Panc1 (cell line): ENCODE measurements at regions not wholly inside any gene's neighbourhood (a gene's known extent, or its start where the extent isn't known, plus 50 kb on each side); places are given as distances from the start of the nearest gene placed in this dataset.
A peak's percentile ranks its signal among the peaks of the same experiment; 100 is the strongest.
"Not testable (repeated sequence)": the region's sequence is repeated elsewhere in the genome, so short reads cannot be mapped to it uniquely, and the experiment has no call there.

Source experiments
- ATAC-seq: fragments of 200-7000 bp; cut with Tn5 transposase; 2 replicates; pipeline ENCODE4 v1.9.1; 2020; ENCODE audit warnings: mild to moderate bottlenecking, moderate library complexity
- BruUV-seq: library from RNA; stranded (reverse); fragments of 400-500 nt; replicated peaks from 2 replicates; lab custom pipeline; 2021; lab: Mats Ljungman, UMichigan
- CTCF ChIA-PET: fragments of 300-600 bp; sonication (Branson Sonifier 250); formaldehyde crosslinking; loops from one replicate; lab custom pipeline; 2022; ENCODE audit warnings: antibody characterized with exemption; lab: Charles Lee
- POLR2A ChIA-PET: fragments of 300-600 bp; sonication (Branson Sonifier 250); formaldehyde crosslinking; loops from one replicate; lab custom pipeline; 2022; ENCODE audit warnings: antibody characterized with exemption; lab: Charles Lee
- DNase-seq: peaks from one replicate; pipeline ENCODE4 v3.0.0-alpha.2; 2010; ENCODE audit warnings: low read depth, low spot score
- H3K27ac ChIP-seq: 2 replicates; pipeline ENCODE4 v1.5.1; 2011; ENCODE audit warnings: mild to moderate bottlenecking, low read length, inconsistent platforms
- H3K27me3 ChIP-seq: fragments of 200-500 bp; sonication (Bioruptor generic); 2 replicates; pipeline ENCODE4 v1.6.0; 2014; ENCODE audit warnings: low read length, inconsistent platforms; ENCODE audit not compliant: control insufficient read depth, insufficient read depth
- H3K36me3 ChIP-seq: fragments of 200-500 bp; sonication (Bioruptor generic); 2 replicates; pipeline ENCODE4 v1.5.1; 2014; ENCODE audit warnings: inconsistent platforms, mild to moderate bottlenecking, low read length, moderate library complexity; ENCODE audit not compliant: control insufficient read depth, insufficient read depth
- H3K4me1 ChIP-seq: 2 replicates; pipeline ENCODE4 v1.5.1; 2011; ENCODE audit warnings: inconsistent platforms, mild to moderate bottlenecking, low read length, moderate library complexity; ENCODE audit not compliant: control insufficient read depth, insufficient read depth
- H3K4me3 ChIP-seq, 2 experiments: 2 replicates each; pipeline ENCODE4 v1.5.1; 2011 to 2012; ENCODE audit warnings: low read depth in 2 of 2, low read length in 2 of 2, mild to moderate bottlenecking in 2 of 2, inconsistent platforms in 1 of 2, moderate library complexity in 1 of 2
- H3K9me3 ChIP-seq: fragments of 200-500 bp; sonication (Bioruptor generic); 2 replicates; pipeline ENCODE4 v1.5.1; 2014; ENCODE audit warnings: low read depth, mild to moderate bottlenecking, inconsistent platforms, low read length, moderate library complexity; ENCODE audit not compliant: control insufficient read depth, insufficient read depth
- CTCF ChIP-seq: fragments of 450-650 bp; IDR thresholded peaks from 2 replicates; pipeline ENCODE4 v1.5.1; 2017; ENCODE audit warnings: mild to moderate bottlenecking
- POLR2AphosphoS5 ChIP-seq: IDR thresholded peaks from 2 replicates; pipeline ENCODE4 v1.6.1; 2012; ENCODE audit warnings: mild to moderate bottlenecking, low read depth, low read length, moderate library complexity
- REST ChIP-seq, 2 experiments: IDR thresholded peaks; 2 replicates each; pipeline ENCODE4 v1.6.1; 2011 to 2012; ENCODE audit warnings: low read depth in 2 of 2, control low read depth in 1 of 2, low read length in 1 of 2, mild to moderate bottlenecking in 1 of 2, moderate library complexity in 1 of 2; ENCODE audit not compliant: insufficient read depth in 1 of 2
- SIN3A ChIP-seq: IDR thresholded peaks from 2 replicates; pipeline ENCODE4 v1.6.1; 2012; ENCODE audit warnings: low read depth, mild to moderate bottlenecking, low read length, moderate library complexity, borderline replicate concordance; ENCODE audit not compliant: insufficient read depth
- TCF7L2 ChIP-seq: IDR thresholded peaks from 2 replicates; pipeline ENCODE4 v1.6.1; 2011; ENCODE audit warnings: mild to moderate bottlenecking, low read depth, low read length, inconsistent platforms
- in situ Hi-C: cut with HindIII; loops from 2 replicates; pipeline ENCODE4 v1.10.0; 2016; ENCODE audit warnings: low sequenced_read_pairs, low pct_unique_long_range_greater_than_20kb
- intact Hi-C: fragments of 100-400 bp; cut with micrococcal nuclease; formaldehyde crosslinking; loops from one replicate; pipeline ENCODE4 v1.10.0; 2022; ENCODE audit not compliant: unreplicated experiment

- H3K36me3 ChIP-seq, result no peaks in the 10 kb centered on the region
- POLR2A ChIA-PET, result no interaction called here
- TF ChIP-seq POLR2AphosphoS5, result no peak
- TF ChIP-seq TCF7L2, result no peak
- TF ChIP-seq CTCF, result no peak
- no peak for TF ChIP-seq SIN3A
- no peak for TF ChIP-seq REST (IDR thresholded peaks at IDR 0.05; ENCODE audit: insufficient read depth in 1 of 2, low read depth in 2 of 2, low read length in 1 of 2)
- H3K4me3 ChIP-seq, result no peak overlapping the region
- BruUV-seq, result no TSS peak
- intact Hi-C loops, result no loop called here
- H3K9me3 ChIP-seq, result no peaks in the 10 kb centered on the region
- no peaks in the 10 kb centered on the region for H3K4me1 ChIP-seq
- no peak for ATAC-seq
- DNase-seq, result no peak
- CTCF ChIA-PET, result no interaction called here
- H3K27me3 ChIP-seq, result no peaks in the 10 kb centered on the region
- in situ Hi-C loops, result no loop called here
- no peak overlapping the region for H3K27ac ChIP-seq
Measured at GRCh38 chr6:67935976-67936477, 699.1 kb upstream of the ADGRB3 start.

GRCh38 chr6:67933278-67933677, 701.8 kb upstream of the ADGRB3 start:
- no peak for TF ChIP-seq TCF7L2
- no peak for TF ChIP-seq POLR2AphosphoS5
- TF ChIP-seq SIN3A, result no peak
- TF ChIP-seq CTCF, result peak; percentile 36
- TF ChIP-seq REST (IDR thresholded peaks at IDR 0.05; ENCODE audit: insufficient read depth in 1 of 2, low read depth in 2 of 2, low read length in 1 of 2), result no peak

GRCh38 chr6:67922588-67922987, 712.5 kb upstream of the ADGRB3 start:
- H3K4me1 ChIP-seq, H3K4me3 ChIP-seq, H3K9me3 ChIP-seq, in situ Hi-C loops, H3K36me3 ChIP-seq, intact Hi-C loops, BruUV-seq, DNase-seq, H3K27ac ChIP-seq, CTCF ChIA-PET, ATAC-seq, POLR2A ChIA-PET, H3K27me3 ChIP-seq: not testable (repeated sequence)

More at GRCh38 chr6:67933278-67933677, 701.8 kb upstream of the ADGRB3 start:
- intact Hi-C loops (no loop called here), in situ Hi-C loops (no loop called here)
- no peak for ATAC-seq
- no peaks in the 10 kb centered on the region for H3K36me3 ChIP-seq
- no peak overlapping the region for H3K27ac ChIP-seq
- H3K4me1 ChIP-seq, result no peaks in the 10 kb centered on the region
- H3K27me3 ChIP-seq, result no peaks in the 10 kb centered on the region
- ChIA-PET CTCF (no interaction called here), POLR2A (no interaction called here)
- H3K9me3 ChIP-seq, result no peaks in the 10 kb centered on the region
- DNase-seq, result no peak
- no TSS peak for BruUV-seq
- H3K4me3 ChIP-seq, result no peak overlapping the region

- H3K27ac ChIP-seq, ATAC-seq, BruUV-seq, H3K36me3 ChIP-seq, DNase-seq, CTCF ChIA-PET, POLR2A ChIA-PET, H3K27me3 ChIP-seq, H3K4me1 ChIP-seq, in situ Hi-C loops, intact Hi-C loops, H3K9me3 ChIP-seq, H3K4me3 ChIP-seq: not testable (repeated sequence)
Measured at GRCh38 chr6:67920040-67920439, 715.0 kb upstream of the ADGRB3 start.
